MM.1S (cell line): ENCODE measurements at regions not wholly inside any gene's neighbourhood (a gene's known extent, or its start where the extent isn't known, plus 50 kb on each side); places are given as distances from the start of the nearest gene placed in this dataset.

ENCODE experiments used
- CTCF ChIP-seq: fragments of 300-600 bp; sonication (generic); IDR thresholded peaks from 2 replicates; pipeline ENCODE4 v1.5.1; 2016; ENCODE audit warnings: antibody characterized with exemption, low read length, mixed read lengths
- EZH2 ChIP-seq: fragments of 300-600 bp; sonication (generic); optimal IDR thresholded peaks from 2 replicates; pipeline ENCODE3; 2017; ENCODE audit warnings: low read depth, mild to moderate bottlenecking, antibody characterized with exemption, low read length, mixed read lengths
- EZH2phosphoT487 ChIP-seq: fragments of 300-600 bp; sonication (generic); IDR thresholded peaks from 2 replicates; pipeline ENCODE4 v1.6.1; 2018; ENCODE audit warnings: antibody characterized with exemption, low read length

GRCh38 chr2:164252568-164253287 is 368.6 kb downstream of the GRB14 start:
- TF ChIP-seq CTCF, result no peak
- TF ChIP-seq EZH2, result no peak
- TF ChIP-seq EZH2phosphoT487, result no peak
